Astrocyte (in vitro differentiated cells and primary cell): ENCODE measurements at regions not wholly inside any gene's neighbourhood (a gene's known extent, or its start where the extent isn't known, plus 50 kb on each side); places are given as distances from the start of the nearest gene placed in this dataset.

Experiments used
- DNase-seq: peaks from one replicate; pipeline ENCODE4 v3.0.0-alpha.2; 2010; ENCODE audit warnings: low read depth
- FAIRE-seq: peaks from 2 replicates; lab custom pipeline; 2011; peaks lifted over from hg19 to GRCh38; lab: Jason Lieb, UNC
- H2AFZ ChIP-seq: 2 replicates; pipeline ENCODE4 v1.6.0; 2012; ENCODE audit warnings: low read depth, low read length, inconsistent platforms
- H3K27ac ChIP-seq: 2 replicates; pipeline ENCODE4 v1.5.1; 2011; ENCODE audit warnings: low read depth, low read length, inconsistent platforms
- H3K27me3 ChIP-seq: 2 replicates; pipeline ENCODE4 v1.6.0; 2011; ENCODE audit warnings: low read length, inconsistent platforms; ENCODE audit not compliant: insufficient read depth
- H3K36me3 ChIP-seq: 2 replicates; pipeline ENCODE4 v1.5.1; 2011; ENCODE audit warnings: low read length, inconsistent platforms; ENCODE audit not compliant: insufficient read depth
- H3K4me1 ChIP-seq: 2 replicates; pipeline ENCODE4 v1.5.1; 2011; ENCODE audit warnings: low read length, inconsistent platforms; ENCODE audit not compliant: insufficient read depth
- H3K4me2 ChIP-seq: 2 replicates; pipeline ENCODE4 v1.6.0; 2012; ENCODE audit warnings: low read length, inconsistent platforms
- H3K4me3 ChIP-seq: 2 replicates; pipeline ENCODE4 v1.5.1; 2011; ENCODE audit warnings: low read depth, mild to moderate bottlenecking, low read length, inconsistent platforms; ENCODE audit not compliant: insufficient read depth
- H3K79me2 ChIP-seq: 2 replicates; pipeline ENCODE4 v1.6.0; 2012; ENCODE audit warnings: mild to moderate bottlenecking, low read length, inconsistent platforms; ENCODE audit not compliant: insufficient read depth
- H3K9ac ChIP-seq: 2 replicates; pipeline ENCODE4 v1.6.0; 2012; ENCODE audit warnings: mild to moderate bottlenecking, low read length, inconsistent platforms
- H3K9me3 ChIP-seq: 2 replicates; pipeline ENCODE4 v1.5.1; 2012; ENCODE audit warnings: low read depth, mild to moderate bottlenecking, low read length, inconsistent platforms; ENCODE audit not compliant: insufficient read depth
- H4K20me1 ChIP-seq: 2 replicates; pipeline ENCODE4 v1.6.0; 2012; ENCODE audit warnings: low read length, inconsistent platforms; ENCODE audit not compliant: insufficient read depth
- H3K27ac Mint-ChIP-seq: one replicate; pipeline ENCODE4 v1.8.0; 2021; ENCODE audit warnings: mild to moderate bottlenecking, mixed read lengths; ENCODE audit not compliant: unreplicated experiment
- H3K27me3 Mint-ChIP-seq: one replicate; pipeline ENCODE4 v1.8.0; 2021; ENCODE audit warnings: low read depth, mixed read lengths; ENCODE audit not compliant: unreplicated experiment
- H3K36me3 Mint-ChIP-seq: one replicate; pipeline ENCODE4 v1.8.0; 2021; ENCODE audit warnings: low read depth, mixed read lengths; ENCODE audit not compliant: unreplicated experiment
- H3K4me1 Mint-ChIP-seq: one replicate; pipeline ENCODE4 v1.8.0; 2021; ENCODE audit warnings: low read depth, mixed read lengths; ENCODE audit not compliant: unreplicated experiment
- H3K4me3 Mint-ChIP-seq: one replicate; pipeline ENCODE4 v1.8.0; 2021; ENCODE audit warnings: mild to moderate bottlenecking, moderate library complexity, mixed read lengths; ENCODE audit not compliant: unreplicated experiment
- H3K9me3 Mint-ChIP-seq: one replicate; pipeline ENCODE4 v1.8.0; 2021; ENCODE audit warnings: mild to moderate bottlenecking, mixed read lengths; ENCODE audit not compliant: unreplicated experiment
- EZH2 ChIP-seq: IDR thresholded peaks from 2 replicates; pipeline ENCODE4 v1.6.1; 2012; ENCODE audit warnings: mild to moderate bottlenecking, low read length, inconsistent platforms; ENCODE audit not compliant: insufficient read depth
- TF ChIP-seq, protein P1 (sequence below): IDR thresholded peaks from 2 replicates; pipeline ENCODE4 v1.5.1; 2011; ENCODE audit warnings: low read depth, mild to moderate bottlenecking, inconsistent platforms, low read length, moderate library complexity; ENCODE audit not compliant: insufficient read depth

DNA sequence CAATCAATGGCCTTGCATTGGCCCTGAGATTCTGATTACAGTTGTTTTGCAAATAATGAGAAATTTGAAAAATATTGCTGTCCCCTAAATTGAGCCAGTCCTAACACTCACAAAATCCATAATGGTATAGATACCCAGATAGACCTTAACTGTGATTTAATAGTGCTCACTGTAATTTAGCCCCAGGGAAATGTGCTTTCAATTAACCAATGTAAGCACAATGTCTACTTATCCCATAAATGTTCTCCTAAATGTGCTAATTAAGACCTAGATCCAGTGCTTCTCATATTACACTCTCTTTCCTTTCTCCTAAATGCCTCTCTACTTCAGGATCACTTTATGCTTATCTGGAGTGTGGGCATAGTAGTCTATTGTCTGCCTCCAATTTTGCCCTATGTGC is 417.8 kb upstream of the CCL2 start:
- Histone ChIP-seq H3K9ac (no peak overlapping the region), H3K36me3 (no peaks in the 10 kb centered on the region), H3K4me2 (no peak overlapping the region), H3K4me3 (no peak overlapping the region), H3K79me2 (no peaks in the 10 kb centered on the region), H4K20me1 (no peaks in the 10 kb centered on the region), H2AFZ (no peak overlapping the region), H3K27me3 (no peaks in the 10 kb centered on the region), H3K9me3 (peaks cover 3% of the 10 kb centered on the region), H3K4me1 (no peaks in the 10 kb centered on the region), H3K27ac (no peak overlapping the region)
- H3K36me3 Mint-ChIP-seq = no peaks in the 10 kb centered on the region
- H3K27me3 Mint-ChIP-seq = peaks cover 23% of the 10 kb centered on the region
- no peak overlapping the region for H3K4me3 Mint-ChIP-seq
- H3K27ac Mint-ChIP-seq = no peak overlapping the region
- H3K9me3 Mint-ChIP-seq = no peaks in the 10 kb centered on the region
- H3K4me1 Mint-ChIP-seq = no peaks in the 10 kb centered on the region
- FAIRE-seq (no peak), DNase-seq (no peak)
- TF ChIP-seq EZH2 = no peak
- TF ChIP-seq, protein P1, sequence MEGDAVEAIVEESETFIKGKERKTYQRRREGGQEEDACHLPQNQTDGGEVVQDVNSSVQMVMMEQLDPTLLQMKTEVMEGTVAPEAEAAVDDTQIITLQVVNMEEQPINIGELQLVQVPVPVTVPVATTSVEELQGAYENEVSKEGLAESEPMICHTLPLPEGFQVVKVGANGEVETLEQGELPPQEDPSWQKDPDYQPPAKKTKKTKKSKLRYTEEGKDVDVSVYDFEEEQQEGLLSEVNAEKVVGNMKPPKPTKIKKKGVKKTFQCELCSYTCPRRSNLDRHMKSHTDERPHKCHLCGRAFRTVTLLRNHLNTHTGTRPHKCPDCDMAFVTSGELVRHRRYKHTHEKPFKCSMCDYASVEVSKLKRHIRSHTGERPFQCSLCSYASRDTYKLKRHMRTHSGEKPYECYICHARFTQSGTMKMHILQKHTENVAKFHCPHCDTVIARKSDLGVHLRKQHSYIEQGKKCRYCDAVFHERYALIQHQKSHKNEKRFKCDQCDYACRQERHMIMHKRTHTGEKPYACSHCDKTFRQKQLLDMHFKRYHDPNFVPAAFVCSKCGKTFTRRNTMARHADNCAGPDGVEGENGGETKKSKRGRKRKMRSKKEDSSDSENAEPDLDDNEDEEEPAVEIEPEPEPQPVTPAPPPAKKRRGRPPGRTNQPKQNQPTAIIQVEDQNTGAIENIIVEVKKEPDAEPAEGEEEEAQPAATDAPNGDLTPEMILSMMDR = no peak

DNA sequence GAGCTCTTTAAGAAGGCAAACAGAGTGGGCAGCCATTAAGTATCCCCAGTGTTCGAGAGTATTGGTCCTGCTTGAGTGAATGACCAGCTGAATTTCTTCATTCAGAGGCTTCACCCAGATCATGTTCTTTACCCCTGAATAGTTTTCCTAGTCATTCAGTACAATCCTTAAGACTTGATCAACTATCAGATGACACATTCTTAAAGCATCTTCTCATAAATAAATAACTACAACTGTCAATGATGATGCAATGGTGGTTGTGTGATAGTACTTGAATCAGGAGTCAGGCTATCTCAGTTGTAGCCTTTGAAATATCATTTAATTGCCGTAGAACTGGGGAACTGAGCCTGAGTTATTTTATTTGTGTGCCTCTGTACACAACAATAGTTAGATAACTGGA is 416.8 kb upstream of the CCL2 start:
- H3K36me3 Mint-ChIP-seq = no peaks in the 10 kb centered on the region
- H3K4me1 Mint-ChIP-seq = no peaks in the 10 kb centered on the region
- no peaks in the 10 kb centered on the region for H3K36me3 ChIP-seq
- no peaks in the 10 kb centered on the region for H3K9me3 Mint-ChIP-seq
- no peak overlapping the region for H3K4me3 Mint-ChIP-seq
- H3K4me2 ChIP-seq = no peak overlapping the region
- peaks cover 3% of the 10 kb centered on the region for H3K9me3 ChIP-seq
- H3K27ac Mint-ChIP-seq = no peak overlapping the region
- H3K9ac ChIP-seq = no peak overlapping the region
- no peak overlapping the region for H2AFZ ChIP-seq
- H3K4me1 ChIP-seq = no peaks in the 10 kb centered on the region
- DNase-seq (no peak), FAIRE-seq (no peak)
- TF ChIP-seq, protein P1 = no peak
- no peak for TF ChIP-seq EZH2
- H4K20me1 ChIP-seq = no peaks in the 10 kb centered on the region
- peaks cover 28% of the 10 kb centered on the region for H3K27me3 Mint-ChIP-seq
- no peak overlapping the region for H3K27ac ChIP-seq
- no peak overlapping the region for H3K4me3 ChIP-seq
- no peaks in the 10 kb centered on the region for H3K79me2 ChIP-seq
- no peaks in the 10 kb centered on the region for H3K27me3 ChIP-seq

DNA sequence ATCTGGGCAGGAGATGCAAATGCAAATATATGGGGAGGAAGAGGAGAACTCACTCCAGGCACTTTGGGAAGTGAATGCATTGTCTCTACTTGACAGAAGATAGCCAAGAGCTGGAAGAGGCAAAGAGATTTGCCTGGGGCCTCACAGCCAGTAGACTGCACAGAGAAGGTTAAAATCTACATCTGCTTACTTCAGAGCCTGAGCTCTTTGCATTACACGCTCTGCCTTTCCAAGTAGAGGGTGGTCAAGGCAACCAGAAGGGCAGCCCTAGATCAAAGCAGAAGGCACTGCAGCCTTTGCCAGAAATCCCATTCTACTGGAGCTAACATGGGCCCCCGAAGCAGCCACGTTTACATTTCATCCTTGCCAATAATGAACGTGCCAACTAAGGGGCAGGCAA is 407.2 kb upstream of the CCL2 start:
- Histone ChIP-seq H3K9ac (no peak overlapping the region), H2AFZ (no peak overlapping the region), H4K20me1 (no peaks in the 10 kb centered on the region), H3K4me2 (no peak overlapping the region), H3K27ac (no peak overlapping the region), H3K4me3 (no peak overlapping the region), H3K4me1 (no peaks in the 10 kb centered on the region), H3K79me2 (no peaks in the 10 kb centered on the region), H3K9me3 (no peaks in the 10 kb centered on the region), H3K27me3 (peaks cover 2% of the 10 kb centered on the region), H3K36me3 (no peaks in the 10 kb centered on the region)
- no peaks in the 10 kb centered on the region for H3K4me1 Mint-ChIP-seq
- FAIRE-seq (no peak), DNase-seq (no peak)
- H3K9me3 Mint-ChIP-seq = no peaks in the 10 kb centered on the region
- no peak overlapping the region for H3K27ac Mint-ChIP-seq
- H3K27me3 Mint-ChIP-seq = peaks cover 35% of the 10 kb centered on the region
- no peaks in the 10 kb centered on the region for H3K36me3 Mint-ChIP-seq
- TF ChIP-seq, protein P1 = no peak
- no peak for TF ChIP-seq EZH2
- no peak overlapping the region for H3K4me3 Mint-ChIP-seq
